ENCODE measurements at regions not wholly inside any gene's neighbourhood (a gene's known extent, or its start where the extent isn't known, plus 50 kb on each side); places are given as distances from the start of the nearest gene placed in this dataset.

GRCh38 chr18:61975526-61976326 is 82.9 kb upstream of the RNF152 start:
- WGBS, 2 donors, result 88 to 89% methylated on average over 9 of the region's 9 CpGs
- H3K36me3 ChIP-seq, result no peaks in the 10 kb centered on the region
- H3K4me3 ChIP-seq, result no peak overlapping the region
- no peaks in the 10 kb centered on the region for H3K9me3 ChIP-seq
- TF ChIP-seq CTCF (IDR thresholded peaks at IDR 0.05), result no peak
- no peak for TF ChIP-seq EP300 (IDR thresholded peaks at IDR 0.05)
- no peak for TF ChIP-seq POLR2A (IDR thresholded peaks at IDR 0.05)
- H3K27me3 ChIP-seq, result no peaks in the 10 kb centered on the region
- no peak for DNase-seq (ENCODE audit: low spot score in 2 of 2)
- H3K4me1 ChIP-seq, result no peaks in the 10 kb centered on the region
- no peak overlapping the region for H3K27ac ChIP-seq

GRCh38 chr18:61973273-61974115 is 80.7 kb upstream of the RNF152 start:
- 61 to 67% methylated on average over 6 of the region's 6 CpGs for WGBS, 2 donors
- Histone ChIP-seq H3K4me3 (no peak overlapping the region), H3K27ac (no peak overlapping the region), H3K27me3 (no peaks in the 10 kb centered on the region), H3K4me1 (no peaks in the 10 kb centered on the region), H3K36me3 (no peaks in the 10 kb centered on the region), H3K9me3 (no peaks in the 10 kb centered on the region)
- no peak for TF ChIP-seq POLR2A (IDR thresholded peaks at IDR 0.05)
- DNase-seq (ENCODE audit: low spot score in 2 of 2), result no peak

GRCh38 chr18:61972389-61973264 is 79.8 kb upstream of the RNF152 start:
- no peaks in the 10 kb centered on the region for H3K4me1 ChIP-seq
- WGBS, 2 donors, result 58 to 66% methylated on average over 4 of the region's 4 CpGs

GRCh38 chr18:61967252-61967891 is 74.6 kb upstream of the RNF152 start:
- Histone ChIP-seq H3K9me3 (no peaks in the 10 kb centered on the region), H3K36me3 (no peaks in the 10 kb centered on the region), H3K4me1 (peaks cover 0 to 12% (median 0%) of the 10 kb centered on the region in 4 donors), H3K27ac (no peak overlapping the region), H3K4me3 (no peak overlapping the region), H3K27me3 (peaks cover 0 to 2% of the 10 kb centered on the region in 2 donors)
- WGBS, 2 donors, result 90 to 94% methylated on average over 9 of the region's 9 CpGs
- DNase-seq (ENCODE audit: low spot score in 2 of 2), result no peak
- TF ChIP-seq CTCF (IDR thresholded peaks at IDR 0.05), result no peak
- no peak for TF ChIP-seq EP300 (IDR thresholded peaks at IDR 0.05)
- TF ChIP-seq POLR2A (IDR thresholded peaks at IDR 0.05), result no peak

More at GRCh38 chr18:61972389-61973264, 79.8 kb upstream of the RNF152 start:
- Histone ChIP-seq H3K27ac (no peak overlapping the region), H3K36me3 (no peaks in the 10 kb centered on the region), H3K4me3 (no peak overlapping the region), H3K27me3 (no peaks in the 10 kb centered on the region), H3K9me3 (no peaks in the 10 kb centered on the region)
- TF ChIP-seq EP300 (IDR thresholded peaks at IDR 0.05), result no peak
- no peak for TF ChIP-seq POLR2A (IDR thresholded peaks at IDR 0.05)
- TF ChIP-seq CTCF (IDR thresholded peaks at IDR 0.05), result no peak
- DNase-seq (ENCODE audit: low spot score in 2 of 2), result no peak

GRCh38 chr18:61965311-61965710 is 72.5 kb upstream of the RNF152 start:
- DNase-seq (ENCODE audit: low spot score in 2 of 2), result no peak
- H3K27ac ChIP-seq, result no peak overlapping the region

More at GRCh38 chr18:61965311-61965710, 72.5 kb upstream of the RNF152 start:
- peaks cover 0 to 2% of the 10 kb centered on the region in 2 donors for H3K27me3 ChIP-seq
- H3K4me1 ChIP-seq, result peaks cover 0 to 12% (median 0%) of the 10 kb centered on the region in 4 donors
- no peaks in the 10 kb centered on the region for H3K36me3 ChIP-seq
- TF ChIP-seq CTCF (IDR thresholded peaks at IDR 0.05) (no peak), POLR2A (IDR thresholded peaks at IDR 0.05) (no peak), EP300 (IDR thresholded peaks at IDR 0.05) (no peak)
- no peaks in the 10 kb centered on the region for H3K9me3 ChIP-seq
- 82% methylated on average over 6 of the region's 6 CpGs for WGBS, 2 donors
- H3K4me3 ChIP-seq, result no peak overlapping the region

All from tibial nerve (tissue), 4 donors.